ENCODE measurements at regions not wholly inside any gene's neighbourhood (a gene's known extent, or its start where the extent isn't known, plus 50 kb on each side); places are given as distances from the start of the nearest gene placed in this dataset.
A peak's percentile ranks its signal among the peaks of the same experiment; 100 is the strongest.

DNA sequence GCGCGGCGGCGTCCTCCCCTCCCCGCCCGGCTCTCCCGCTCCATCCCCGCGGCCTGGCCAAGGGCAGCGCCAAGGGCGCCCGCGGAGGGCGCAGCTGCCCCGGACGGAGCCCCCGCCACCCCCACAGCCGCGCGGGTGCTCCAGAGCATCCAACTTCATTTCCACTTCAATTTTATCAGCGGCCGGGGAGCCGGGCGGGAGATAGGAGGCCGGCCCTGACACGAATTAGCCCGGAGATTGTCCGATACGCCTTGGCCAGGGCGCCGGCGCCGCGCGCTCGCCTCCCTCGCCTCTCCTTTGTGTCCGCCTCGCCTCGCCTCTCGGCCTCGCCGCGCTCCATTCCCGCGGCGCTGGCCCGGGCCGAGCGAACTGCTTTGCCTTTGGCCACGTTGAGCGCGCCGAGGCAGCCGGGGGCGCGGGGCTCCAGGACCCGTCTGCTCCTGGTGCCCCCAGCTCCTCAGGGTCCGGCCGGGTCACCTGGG lies 129.1 kb upstream of the LHX1 start:
- Mint-ChIP-seq H3K4me1 (peaks cover 10% of the 10 kb centered on the region), H3K36me3 (no peaks in the 10 kb centered on the region), H3K9me3 (no peaks in the 10 kb centered on the region), H3K27me3 (ENCODE audit: low read depth) (peaks cover 95% of the 10 kb centered on the region), H3K27ac (no peak overlapping the region), H3K4me3 (peak overlapping the region; percentile 57)
- no peak for DNase-seq (ENCODE audit: low spot score in 2 of 2, unreplicated experiment in 2 of 2)
- TF ChIP-seq, protein P1, sequence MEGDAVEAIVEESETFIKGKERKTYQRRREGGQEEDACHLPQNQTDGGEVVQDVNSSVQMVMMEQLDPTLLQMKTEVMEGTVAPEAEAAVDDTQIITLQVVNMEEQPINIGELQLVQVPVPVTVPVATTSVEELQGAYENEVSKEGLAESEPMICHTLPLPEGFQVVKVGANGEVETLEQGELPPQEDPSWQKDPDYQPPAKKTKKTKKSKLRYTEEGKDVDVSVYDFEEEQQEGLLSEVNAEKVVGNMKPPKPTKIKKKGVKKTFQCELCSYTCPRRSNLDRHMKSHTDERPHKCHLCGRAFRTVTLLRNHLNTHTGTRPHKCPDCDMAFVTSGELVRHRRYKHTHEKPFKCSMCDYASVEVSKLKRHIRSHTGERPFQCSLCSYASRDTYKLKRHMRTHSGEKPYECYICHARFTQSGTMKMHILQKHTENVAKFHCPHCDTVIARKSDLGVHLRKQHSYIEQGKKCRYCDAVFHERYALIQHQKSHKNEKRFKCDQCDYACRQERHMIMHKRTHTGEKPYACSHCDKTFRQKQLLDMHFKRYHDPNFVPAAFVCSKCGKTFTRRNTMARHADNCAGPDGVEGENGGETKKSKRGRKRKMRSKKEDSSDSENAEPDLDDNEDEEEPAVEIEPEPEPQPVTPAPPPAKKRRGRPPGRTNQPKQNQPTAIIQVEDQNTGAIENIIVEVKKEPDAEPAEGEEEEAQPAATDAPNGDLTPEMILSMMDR (IDR thresholded peaks at IDR 0.05; ENCODE audit: unreplicated experiment): no peak

DNA sequence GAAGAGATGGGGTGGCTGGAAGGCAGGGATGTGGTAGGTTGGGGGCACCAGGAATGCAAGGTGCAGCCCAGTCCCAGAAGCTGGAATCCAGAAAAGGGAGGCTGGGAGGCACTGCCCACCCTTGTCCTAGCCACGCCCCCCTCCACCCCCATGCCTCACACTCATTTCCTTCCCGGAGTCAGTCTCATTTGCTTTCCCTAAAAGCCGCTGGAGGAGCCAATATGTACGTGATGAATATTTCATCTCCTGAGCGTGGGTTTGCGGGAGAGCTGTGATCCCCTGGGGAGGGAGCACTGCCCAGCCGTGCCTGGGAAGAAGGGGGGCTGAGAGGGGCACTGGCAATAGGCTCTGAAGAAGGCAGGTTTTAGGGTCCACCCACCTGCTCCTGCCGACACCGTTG lies 124.5 kb upstream of the LHX1 start:
- H3K9me3 Mint-ChIP-seq: no peaks in the 10 kb centered on the region
- H3K27me3 Mint-ChIP-seq (ENCODE audit: low read depth): peaks cover 87% of the 10 kb centered on the region
- peaks cover 14% of the 10 kb centered on the region for H3K4me1 Mint-ChIP-seq
- DNase-seq (ENCODE audit: low spot score in 2 of 2, unreplicated experiment in 2 of 2): no peak
- H3K36me3 Mint-ChIP-seq: no peaks in the 10 kb centered on the region
- no peak overlapping the region for H3K27ac Mint-ChIP-seq
- no peak overlapping the region for H3K4me3 Mint-ChIP-seq
- TF ChIP-seq, protein P1 (IDR thresholded peaks at IDR 0.05; ENCODE audit: unreplicated experiment): no peak

DNA sequence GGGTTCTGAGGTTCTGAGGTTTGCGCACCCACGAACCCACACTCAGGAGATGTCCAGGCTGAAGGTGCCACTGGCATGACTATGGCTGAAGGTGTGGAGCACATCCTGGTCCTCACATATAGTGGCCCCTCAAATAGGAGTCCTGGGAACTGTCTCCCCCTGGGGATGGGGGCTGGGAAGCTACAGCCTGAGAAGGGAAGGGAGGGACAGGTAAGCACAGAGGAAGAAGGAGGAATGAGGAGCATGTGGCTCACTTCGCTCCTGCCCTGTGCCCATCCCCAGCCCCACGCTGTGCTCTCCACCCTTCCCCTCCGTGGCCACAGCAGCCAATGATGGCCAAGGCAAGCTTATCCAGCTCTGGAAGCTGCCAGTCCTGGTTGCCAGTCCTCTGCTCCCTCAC lies 123.9 kb upstream of the LHX1 start:
- TF ChIP-seq, protein P1 (IDR thresholded peaks at IDR 0.05; ENCODE audit: unreplicated experiment): no peak
- H3K9me3 Mint-ChIP-seq: no peaks in the 10 kb centered on the region
- no peak for DNase-seq (ENCODE audit: low spot score in 2 of 2, unreplicated experiment in 2 of 2)
- H3K27me3 Mint-ChIP-seq (ENCODE audit: low read depth): peaks cover 82% of the 10 kb centered on the region
- no peaks in the 10 kb centered on the region for H3K36me3 Mint-ChIP-seq
- H3K4me3 Mint-ChIP-seq: no peak overlapping the region
- no peak overlapping the region for H3K27ac Mint-ChIP-seq
- peaks cover 18% of the 10 kb centered on the region for H3K4me1 Mint-ChIP-seq

DNA sequence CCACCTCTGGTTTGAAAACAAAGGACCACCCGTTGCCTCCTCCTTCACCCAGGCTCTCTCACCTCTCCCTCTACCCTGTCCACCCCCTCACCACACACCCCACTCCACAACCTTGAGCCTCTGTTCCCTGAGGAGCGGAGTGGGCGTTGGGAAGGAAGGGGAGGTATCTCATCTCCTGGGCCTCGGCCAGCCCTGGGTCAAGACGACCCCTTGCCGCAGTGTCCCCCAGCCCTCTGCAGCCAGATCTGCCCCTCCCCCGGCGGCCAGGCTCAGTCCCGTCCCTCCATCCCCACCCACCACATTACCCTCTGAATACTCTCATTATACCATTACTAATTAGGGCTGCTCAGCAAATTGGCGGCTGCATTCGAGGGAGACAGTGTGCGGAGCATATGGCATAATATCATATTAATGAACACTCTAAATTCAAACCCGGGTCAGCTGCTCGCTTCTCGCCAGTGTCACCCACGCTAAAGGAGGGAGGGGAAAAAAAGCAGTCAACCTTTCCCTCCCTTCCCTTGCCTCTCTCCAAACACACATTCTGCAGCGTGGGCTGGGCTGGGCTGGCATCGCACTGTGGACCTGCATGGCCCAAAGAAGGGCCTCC lies 123.2 kb upstream of the LHX1 start:
- Mint-ChIP-seq H3K27me3 (ENCODE audit: low read depth) (peaks cover 79% of the 10 kb centered on the region), H3K4me1 (peaks cover 24% of the 10 kb centered on the region), H3K4me3 (no peak overlapping the region), H3K9me3 (no peaks in the 10 kb centered on the region), H3K36me3 (no peaks in the 10 kb centered on the region), H3K27ac (no peak overlapping the region)
- TF ChIP-seq, protein P1 (IDR thresholded peaks at IDR 0.05; ENCODE audit: unreplicated experiment): no peak
- no peak for DNase-seq (ENCODE audit: low spot score in 2 of 2, unreplicated experiment in 2 of 2)

DNA sequence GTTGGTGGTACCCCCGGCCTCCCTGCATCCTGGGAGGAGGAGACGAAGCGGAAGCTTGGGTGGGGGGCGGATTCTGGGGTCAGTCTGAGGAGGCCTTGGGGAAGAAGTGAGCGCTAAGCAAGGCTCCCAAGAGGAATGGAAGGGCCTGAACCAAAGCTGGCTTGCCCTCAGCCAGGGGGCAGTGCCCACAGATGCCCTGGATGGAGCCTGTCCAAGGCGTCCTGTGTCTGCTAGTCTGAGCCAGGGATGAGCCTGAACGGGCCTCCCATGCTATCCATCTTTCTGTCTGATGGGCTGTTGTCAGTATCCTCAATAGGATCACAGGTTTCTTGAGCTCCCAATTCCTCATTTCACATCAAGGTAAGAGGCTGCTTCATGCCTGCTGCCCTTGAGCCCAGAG lies 122.3 kb upstream of the LHX1 start:
- H3K27me3 Mint-ChIP-seq (ENCODE audit: low read depth): peaks cover 76% of the 10 kb centered on the region
- no peaks in the 10 kb centered on the region for H3K9me3 Mint-ChIP-seq
- no peaks in the 10 kb centered on the region for H3K36me3 Mint-ChIP-seq
- TF ChIP-seq, protein P1 (IDR thresholded peaks at IDR 0.05; ENCODE audit: unreplicated experiment): no peak
- DNase-seq (ENCODE audit: low spot score in 2 of 2, unreplicated experiment in 2 of 2): no peak
- H3K4me1 Mint-ChIP-seq: peaks cover 21% of the 10 kb centered on the region
- no peak overlapping the region for H3K27ac Mint-ChIP-seq
- no peak overlapping the region for H3K4me3 Mint-ChIP-seq

All from mesothelial cell of epicardium (in vitro differentiated cells).